ENCODE measurements at regions not wholly inside any gene's neighbourhood (a gene's known extent, or its start where the extent isn't known, plus 50 kb on each side); places are given as distances from the start of the nearest gene placed in this dataset.

DNA sequence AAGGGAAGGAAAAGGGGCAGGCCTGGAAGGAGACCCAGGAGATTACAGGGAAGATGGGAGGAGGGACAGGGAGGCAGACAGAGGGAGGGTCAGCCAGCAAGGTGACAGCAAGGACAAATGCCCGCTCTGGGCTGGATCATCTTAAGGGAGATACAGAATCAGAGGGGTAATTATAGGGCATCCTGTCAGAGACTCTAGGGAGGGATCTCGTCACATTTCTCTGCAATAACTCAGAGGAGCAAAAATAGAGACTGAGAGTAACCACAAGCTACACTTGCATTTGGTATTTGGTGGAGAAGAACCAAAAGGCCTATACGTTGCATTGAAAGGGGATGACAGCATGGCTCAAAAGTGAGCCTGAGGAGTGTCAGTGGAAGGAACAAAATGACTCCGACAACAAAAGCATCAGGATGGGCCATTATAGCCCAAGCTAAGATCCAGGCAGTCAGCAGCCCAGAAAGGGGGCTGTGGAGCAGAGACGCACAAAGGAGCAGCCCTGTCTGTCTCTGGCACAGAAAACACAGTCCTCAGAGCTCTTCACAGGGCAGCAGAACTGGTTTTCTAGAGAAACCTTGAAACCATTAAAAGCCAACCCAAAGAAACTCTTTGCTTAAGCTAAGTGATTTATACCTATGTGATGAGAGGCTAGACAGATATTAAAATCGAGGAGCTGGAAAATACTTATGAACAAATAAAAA is 430.2 kb upstream of the VSTM2A start:
- no peak overlapping the region for H3K4me3 ChIP-seq (ENCODE audit: low read depth, low read length)
- no peak for DNase-seq (ENCODE audit: low read depth)
- TF ChIP-seq, protein P1, sequence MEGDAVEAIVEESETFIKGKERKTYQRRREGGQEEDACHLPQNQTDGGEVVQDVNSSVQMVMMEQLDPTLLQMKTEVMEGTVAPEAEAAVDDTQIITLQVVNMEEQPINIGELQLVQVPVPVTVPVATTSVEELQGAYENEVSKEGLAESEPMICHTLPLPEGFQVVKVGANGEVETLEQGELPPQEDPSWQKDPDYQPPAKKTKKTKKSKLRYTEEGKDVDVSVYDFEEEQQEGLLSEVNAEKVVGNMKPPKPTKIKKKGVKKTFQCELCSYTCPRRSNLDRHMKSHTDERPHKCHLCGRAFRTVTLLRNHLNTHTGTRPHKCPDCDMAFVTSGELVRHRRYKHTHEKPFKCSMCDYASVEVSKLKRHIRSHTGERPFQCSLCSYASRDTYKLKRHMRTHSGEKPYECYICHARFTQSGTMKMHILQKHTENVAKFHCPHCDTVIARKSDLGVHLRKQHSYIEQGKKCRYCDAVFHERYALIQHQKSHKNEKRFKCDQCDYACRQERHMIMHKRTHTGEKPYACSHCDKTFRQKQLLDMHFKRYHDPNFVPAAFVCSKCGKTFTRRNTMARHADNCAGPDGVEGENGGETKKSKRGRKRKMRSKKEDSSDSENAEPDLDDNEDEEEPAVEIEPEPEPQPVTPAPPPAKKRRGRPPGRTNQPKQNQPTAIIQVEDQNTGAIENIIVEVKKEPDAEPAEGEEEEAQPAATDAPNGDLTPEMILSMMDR (IDR thresholded peaks at IDR 0.05; ENCODE audit: insufficient read depth, low read depth, low read length): no peak

DNA sequence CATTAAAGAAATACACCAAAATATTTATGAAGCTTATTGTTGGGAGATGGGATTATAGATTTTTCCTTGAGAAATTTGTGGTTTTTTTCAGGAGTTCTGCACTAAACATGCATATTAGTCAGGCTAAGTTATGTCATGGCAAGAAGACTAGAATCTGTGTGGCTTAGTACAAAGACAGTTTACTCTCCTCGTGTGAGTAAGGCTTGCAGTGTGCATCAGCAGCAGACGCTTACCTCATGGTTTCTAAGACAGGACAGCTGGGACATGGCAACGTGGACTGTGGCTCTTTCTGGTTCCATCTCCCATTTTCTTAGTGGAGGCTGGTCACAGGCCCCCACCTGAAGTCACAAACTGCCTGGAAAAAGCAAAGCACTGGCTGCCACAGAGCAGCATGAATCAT is 429.6 kb upstream of the VSTM2A start:
- DNase-seq (ENCODE audit: low read depth): no peak
- no peak overlapping the region for H3K4me3 ChIP-seq (ENCODE audit: low read depth, low read length)
- TF ChIP-seq, protein P1 (IDR thresholded peaks at IDR 0.05; ENCODE audit: insufficient read depth, low read depth, low read length): no peak

DNA sequence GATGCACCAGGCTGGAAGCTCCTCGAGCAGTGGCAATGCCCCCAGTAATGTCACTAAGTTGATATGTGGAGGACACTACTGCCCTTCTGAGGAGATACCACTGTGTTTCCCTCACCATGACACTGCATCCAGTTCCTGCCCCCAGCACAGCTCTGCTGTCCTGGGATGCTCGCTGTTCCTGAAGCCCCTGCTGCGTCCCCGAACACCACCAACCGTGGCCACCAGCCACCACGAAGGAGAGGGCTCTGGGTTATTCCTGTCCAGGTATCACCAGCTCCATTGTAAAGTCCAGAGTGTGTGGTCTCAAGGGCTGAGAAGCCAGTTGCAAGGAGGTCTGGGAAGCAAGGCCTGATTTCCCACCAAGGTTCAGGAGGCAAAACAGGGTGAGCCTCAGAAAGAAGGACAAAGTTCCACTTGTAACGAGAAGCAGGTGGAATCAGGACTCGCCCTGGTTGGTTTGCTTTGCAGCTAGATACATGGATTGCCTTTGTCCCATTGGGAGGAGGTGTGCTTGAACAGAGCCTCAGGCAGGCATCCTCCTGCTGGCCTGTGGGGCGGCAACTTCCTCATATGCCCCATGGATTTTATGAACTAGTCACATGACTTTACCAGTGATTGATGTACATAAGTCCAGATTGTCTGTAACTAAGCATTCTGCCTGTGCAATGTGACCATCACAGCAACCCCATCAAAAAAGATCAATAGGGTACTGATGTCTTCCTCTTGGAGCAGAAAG is 427.0 kb upstream of the VSTM2A start:
- TF ChIP-seq, protein P1 (IDR thresholded peaks at IDR 0.05; ENCODE audit: insufficient read depth, low read depth, low read length): no peak
- no peak for DNase-seq (ENCODE audit: low read depth)
- no peak overlapping the region for H3K4me3 ChIP-seq (ENCODE audit: low read depth, low read length)

DNA sequence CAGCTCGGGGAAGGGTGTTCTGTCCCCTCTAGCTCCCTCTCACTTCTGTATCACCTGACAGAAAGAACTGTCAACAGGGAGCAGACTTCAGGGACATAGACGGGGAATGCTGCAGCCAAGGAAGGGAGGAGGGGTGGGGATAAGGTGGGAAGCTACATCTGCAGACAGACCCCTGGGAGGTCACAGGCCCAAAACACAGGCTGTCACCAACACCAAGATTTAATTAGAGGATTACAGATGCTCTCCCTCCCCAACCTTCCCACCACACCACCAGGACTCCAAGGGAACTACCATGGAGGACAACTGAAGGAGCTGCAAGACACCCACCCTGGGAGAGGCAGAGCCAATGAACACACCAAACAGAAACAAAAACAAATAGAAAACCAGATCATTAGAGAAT is 425.2 kb upstream of the VSTM2A start:
- no peak for DNase-seq (ENCODE audit: low read depth)
- TF ChIP-seq, protein P1 (IDR thresholded peaks at IDR 0.05; ENCODE audit: insufficient read depth, low read depth, low read length): no peak
- no peak overlapping the region for H3K4me3 ChIP-seq (ENCODE audit: low read depth, low read length)

DNA sequence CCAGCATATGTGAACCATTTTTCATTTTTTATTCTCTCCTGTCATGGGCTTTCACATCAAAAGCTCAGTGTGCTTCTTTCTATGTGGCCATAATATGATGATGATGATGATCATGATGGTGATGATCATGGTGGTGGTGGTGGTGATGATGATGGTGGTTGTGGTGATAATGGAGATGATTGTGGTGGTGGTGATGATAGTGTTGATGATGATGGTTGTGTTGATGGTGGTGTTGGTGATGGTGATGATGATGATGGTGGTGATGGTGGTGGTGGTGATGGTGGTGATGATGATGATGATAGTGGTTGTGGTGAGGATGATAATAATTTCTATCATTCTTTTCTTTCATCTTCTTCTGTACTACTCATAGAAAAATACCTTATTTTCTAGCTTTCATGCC is 413.1 kb upstream of the VSTM2A start:
- no peak overlapping the region for H3K4me3 ChIP-seq (ENCODE audit: low read depth, low read length)
- TF ChIP-seq, protein P1 (IDR thresholded peaks at IDR 0.05; ENCODE audit: insufficient read depth, low read depth, low read length): no peak
- no peak for DNase-seq (ENCODE audit: low read depth)

DNA sequence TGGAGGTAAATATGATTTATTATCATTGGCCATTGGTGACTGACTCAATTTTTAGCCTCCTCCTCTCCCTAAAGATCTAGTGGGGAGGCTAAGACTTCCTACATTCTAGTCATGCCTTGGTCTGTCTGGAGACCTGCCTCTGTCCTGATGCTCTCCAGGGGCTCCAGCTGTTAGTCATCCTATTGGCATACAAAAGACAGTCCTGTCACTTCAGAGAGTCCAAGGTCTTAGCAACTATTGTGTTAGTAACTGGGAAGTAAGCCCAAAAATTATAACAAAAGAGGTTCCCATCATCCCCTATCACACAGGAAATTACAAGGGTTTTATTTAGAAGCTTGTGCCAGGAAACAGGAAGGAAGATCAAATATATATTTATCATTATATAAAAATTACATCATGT is 400.6 kb upstream of the VSTM2A start:
- TF ChIP-seq, protein P1 (IDR thresholded peaks at IDR 0.05; ENCODE audit: insufficient read depth, low read depth, low read length): no peak
- no peak overlapping the region for H3K4me3 ChIP-seq (ENCODE audit: low read depth, low read length)
- DNase-seq (ENCODE audit: low read depth): no peak
